ENCODE measurements at regions not wholly inside any gene's neighbourhood (a gene's known extent, or its start where the extent isn't known, plus 50 kb on each side); places are given as distances from the start of the nearest gene placed in this dataset.

- intact Hi-C loops (cut with micrococcal nuclease; ENCODE audit: unreplicated experiment), result no loop called here
- no peaks in the 10 kb centered on the region for H3K4me1 ChIP-seq (ENCODE audit: control insufficient read depth, insufficient read depth, low read length)
- no peak overlapping the region for H3K4me3 ChIP-seq (ENCODE audit: low read depth in 2 of 2, low read length in 2 of 2)
- CTCF ChIA-PET, result no interaction called here
- no peak for DNase-seq (ENCODE audit: low read depth, low spot score)
- H3K36me3 ChIP-seq (ENCODE audit: control insufficient read depth, insufficient read depth, low read length), result no peaks in the 10 kb centered on the region
- H3K9me3 ChIP-seq (ENCODE audit: control insufficient read depth, insufficient read depth, low read depth, low read length), result no peaks in the 10 kb centered on the region
- H3K27ac ChIP-seq (ENCODE audit: low read length), result no peak overlapping the region
- POLR2A ChIA-PET, result no interaction called here
- in situ Hi-C loops (cut with HindIII; ENCODE audit: low pct_unique_long_range_greater_than_20kb, low sequenced_read_pairs), result no loop called here
- H3K27me3 ChIP-seq (ENCODE audit: control insufficient read depth, insufficient read depth, low read length), result no peaks in the 10 kb centered on the region
- ATAC-seq, result no peak
- no peak for TF ChIP-seq REST (IDR thresholded peaks at IDR 0.05; ENCODE audit: insufficient read depth in 1 of 2, low read depth in 2 of 2, low read length in 1 of 2)
- no TSS peak for BruUV-seq (replicated peaks)
Observed at GRCh38 chr1:163912170-163912884, 590.6 kb downstream of the NUF2 start.

- ATAC-seq (no peak), DNase-seq (ENCODE audit: low read depth, low spot score) (no peak)
- intact Hi-C loops (cut with micrococcal nuclease; ENCODE audit: unreplicated experiment) (no loop called here), in situ Hi-C loops (cut with HindIII; ENCODE audit: low pct_unique_long_range_greater_than_20kb, low sequenced_read_pairs) (no loop called here)
- BruUV-seq (replicated peaks), result no TSS peak
- Histone ChIP-seq H3K9me3 (ENCODE audit: control insufficient read depth, insufficient read depth, low read depth, low read length) (no peaks in the 10 kb centered on the region), H3K27me3 (ENCODE audit: control insufficient read depth, insufficient read depth, low read length) (no peaks in the 10 kb centered on the region), H3K36me3 (ENCODE audit: control insufficient read depth, insufficient read depth, low read length) (no peaks in the 10 kb centered on the region), H3K27ac (ENCODE audit: low read length) (no peak overlapping the region), H3K4me1 (ENCODE audit: control insufficient read depth, insufficient read depth, low read length) (no peaks in the 10 kb centered on the region), H3K4me3 (ENCODE audit: low read depth in 2 of 2, low read length in 2 of 2) (no peak overlapping the region)
- ChIA-PET CTCF (no interaction called here), POLR2A (no interaction called here)
- TF ChIP-seq SIN3A (IDR thresholded peaks at IDR 0.05; ENCODE audit: borderline replicate concordance, insufficient read depth, low read depth, low read length) (no peak), CTCF (IDR thresholded peaks at IDR 0.05) (no peak), POLR2AphosphoS5 (IDR thresholded peaks at IDR 0.05; ENCODE audit: low read depth, low read length) (no peak), REST (IDR thresholded peaks at IDR 0.05; ENCODE audit: insufficient read depth in 1 of 2, low read depth in 2 of 2, low read length in 1 of 2) (no peak), TCF7L2 (IDR thresholded peaks at IDR 0.05; ENCODE audit: low read depth, low read length) (no peak)
Observed at GRCh38 chr1:163914785-163915413, 593.1 kb downstream of the NUF2 start.
